WTC11 (cell line): ENCODE measurements at regions not wholly inside any gene's neighbourhood (a gene's known extent, or its start where the extent isn't known, plus 50 kb on each side); places are given as distances from the start of the nearest gene placed in this dataset.

Experiments
- CREM ChIP-seq: sonication (generic); formaldehyde crosslinking; IDR thresholded peaks from 2 replicates; pipeline ENCODE4 v1.8.1; 2022; ENCODE audit warnings: mild to moderate bottlenecking, missing genetic modification reagents, moderate library complexity
- TF ChIP-seq, protein P1 (sequence below): fragments of 200-600 bp; IDR thresholded peaks from 2 replicates; pipeline ENCODE4 v1.8.0; 2022; ENCODE audit warnings: antibody characterized with exemption
- TF ChIP-seq, protein P2 (sequence below): sonication (generic); formaldehyde crosslinking; IDR thresholded peaks from 2 replicates; pipeline ENCODE4 v1.8.1; 2022; ENCODE audit warnings: low read depth, missing genetic modification reagents, borderline replicate concordance
- TF ChIP-seq, protein P3 (sequence below): sonication (generic); formaldehyde crosslinking; IDR thresholded peaks from 2 replicates; pipeline ENCODE4 v1.8.0; 2023; ENCODE audit warnings: mild to moderate bottlenecking, missing genetic modification reagents

DNA sequence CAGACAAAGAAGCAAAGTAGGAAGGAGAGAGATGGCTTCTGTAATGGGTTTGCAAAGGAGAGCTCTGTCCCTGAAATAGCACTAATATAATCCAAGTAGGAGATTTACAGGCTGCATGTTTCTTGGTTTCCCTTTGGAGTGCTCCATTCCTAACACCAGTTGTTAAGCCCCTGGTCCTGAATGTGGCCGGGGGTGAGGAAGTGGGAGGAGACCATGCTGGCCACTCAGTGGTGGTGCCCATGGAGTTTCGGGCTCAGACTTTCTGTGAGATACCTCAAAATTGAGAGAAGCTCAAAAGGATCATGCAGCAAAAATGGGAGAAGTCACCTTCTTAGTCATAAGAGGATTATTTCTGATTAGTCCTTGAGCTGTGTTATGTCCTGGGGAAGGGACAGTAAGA, 88.5 kb downstream of the DAD1 start:
- TF ChIP-seq, protein P1, sequence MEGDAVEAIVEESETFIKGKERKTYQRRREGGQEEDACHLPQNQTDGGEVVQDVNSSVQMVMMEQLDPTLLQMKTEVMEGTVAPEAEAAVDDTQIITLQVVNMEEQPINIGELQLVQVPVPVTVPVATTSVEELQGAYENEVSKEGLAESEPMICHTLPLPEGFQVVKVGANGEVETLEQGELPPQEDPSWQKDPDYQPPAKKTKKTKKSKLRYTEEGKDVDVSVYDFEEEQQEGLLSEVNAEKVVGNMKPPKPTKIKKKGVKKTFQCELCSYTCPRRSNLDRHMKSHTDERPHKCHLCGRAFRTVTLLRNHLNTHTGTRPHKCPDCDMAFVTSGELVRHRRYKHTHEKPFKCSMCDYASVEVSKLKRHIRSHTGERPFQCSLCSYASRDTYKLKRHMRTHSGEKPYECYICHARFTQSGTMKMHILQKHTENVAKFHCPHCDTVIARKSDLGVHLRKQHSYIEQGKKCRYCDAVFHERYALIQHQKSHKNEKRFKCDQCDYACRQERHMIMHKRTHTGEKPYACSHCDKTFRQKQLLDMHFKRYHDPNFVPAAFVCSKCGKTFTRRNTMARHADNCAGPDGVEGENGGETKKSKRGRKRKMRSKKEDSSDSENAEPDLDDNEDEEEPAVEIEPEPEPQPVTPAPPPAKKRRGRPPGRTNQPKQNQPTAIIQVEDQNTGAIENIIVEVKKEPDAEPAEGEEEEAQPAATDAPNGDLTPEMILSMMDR, result no peak
- TF ChIP-seq CREM (CRISPR knock-in tag), result no peak
- TF ChIP-seq, protein P2, sequence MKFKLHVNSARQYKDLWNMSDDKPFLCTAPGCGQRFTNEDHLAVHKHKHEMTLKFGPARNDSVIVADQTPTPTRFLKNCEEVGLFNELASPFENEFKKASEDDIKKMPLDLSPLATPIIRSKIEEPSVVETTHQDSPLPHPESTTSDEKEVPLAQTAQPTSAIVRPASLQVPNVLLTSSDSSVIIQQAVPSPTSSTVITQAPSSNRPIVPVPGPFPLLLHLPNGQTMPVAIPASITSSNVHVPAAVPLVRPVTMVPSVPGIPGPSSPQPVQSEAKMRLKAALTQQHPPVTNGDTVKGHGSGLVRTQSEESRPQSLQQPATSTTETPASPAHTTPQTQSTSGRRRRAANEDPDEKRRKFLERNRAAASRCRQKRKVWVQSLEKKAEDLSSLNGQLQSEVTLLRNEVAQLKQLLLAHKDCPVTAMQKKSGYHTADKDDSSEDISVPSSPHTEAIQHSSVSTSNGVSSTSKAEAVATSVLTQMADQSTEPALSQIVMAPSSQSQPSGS, result no peak
- TF ChIP-seq, protein P3, sequence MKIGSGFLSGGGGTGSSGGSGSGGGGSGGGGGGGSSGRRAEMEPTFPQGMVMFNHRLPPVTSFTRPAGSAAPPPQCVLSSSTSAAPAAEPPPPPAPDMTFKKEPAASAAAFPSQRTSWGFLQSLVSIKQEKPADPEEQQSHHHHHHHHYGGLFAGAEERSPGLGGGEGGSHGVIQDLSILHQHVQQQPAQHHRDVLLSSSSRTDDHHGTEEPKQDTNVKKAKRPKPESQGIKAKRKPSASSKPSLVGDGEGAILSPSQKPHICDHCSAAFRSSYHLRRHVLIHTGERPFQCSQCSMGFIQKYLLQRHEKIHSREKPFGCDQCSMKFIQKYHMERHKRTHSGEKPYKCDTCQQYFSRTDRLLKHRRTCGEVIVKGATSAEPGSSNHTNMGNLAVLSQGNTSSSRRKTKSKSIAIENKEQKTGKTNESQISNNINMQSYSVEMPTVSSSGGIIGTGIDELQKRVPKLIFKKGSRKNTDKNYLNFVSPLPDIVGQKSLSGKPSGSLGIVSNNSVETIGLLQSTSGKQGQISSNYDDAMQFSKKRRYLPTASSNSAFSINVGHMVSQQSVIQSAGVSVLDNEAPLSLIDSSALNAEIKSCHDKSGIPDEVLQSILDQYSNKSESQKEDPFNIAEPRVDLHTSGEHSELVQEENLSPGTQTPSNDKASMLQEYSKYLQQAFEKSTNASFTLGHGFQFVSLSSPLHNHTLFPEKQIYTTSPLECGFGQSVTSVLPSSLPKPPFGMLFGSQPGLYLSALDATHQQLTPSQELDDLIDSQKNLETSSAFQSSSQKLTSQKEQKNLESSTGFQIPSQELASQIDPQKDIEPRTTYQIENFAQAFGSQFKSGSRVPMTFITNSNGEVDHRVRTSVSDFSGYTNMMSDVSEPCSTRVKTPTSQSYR, result no peak
